GM18868 (cell line): ENCODE measurements at regions not wholly inside any gene's neighbourhood (a gene's known extent, or its start where the extent isn't known, plus 50 kb on each side); places are given as distances from the start of the nearest gene placed in this dataset.
"Not testable (repeated sequence)": the region's sequence is repeated elsewhere in the genome, so short reads cannot be mapped to it uniquely, and the experiment has no call there.

Source experiments
- ATAC-seq: cut with Tn5 transposase; IDR thresholded peaks from one replicate; pipeline ENCODE4 v1.9.1; 2021; ENCODE audit warnings: mild to moderate bottlenecking, moderate library complexity; ENCODE audit not compliant: unreplicated experiment

- no peak for ATAC-seq
Observed at GRCh38 chr1:228846952-228847351, 111.7 kb downstream of the RHOU start.

GRCh38 chr1:228847451-228847850 is 112.2 kb downstream of the RHOU start:
- not testable (repeated sequence) for ATAC-seq

- no peak for ATAC-seq
Observed at GRCh38 chr1:228848406-228848805, 113.1 kb downstream of the RHOU start.

- no peak for ATAC-seq
Observed at GRCh38 chr1:228849011-228849541, 113.8 kb downstream of the RHOU start.

GRCh38 chr1:228850141-228851100 is 115.1 kb downstream of the RHOU start:
- ATAC-seq = no peak

GRCh38 chr1:228851193-228851592 is 115.9 kb downstream of the RHOU start:
- no peak for ATAC-seq

GRCh38 chr1:228851618-228852017 is 116.3 kb downstream of the RHOU start:
- ATAC-seq = no peak

GRCh38 chr1:228852024-228852423 is 116.7 kb downstream of the RHOU start:
- no peak for ATAC-seq

- ATAC-seq = no peak
Observed at GRCh38 chr1:228852511-228853088, 117.3 kb downstream of the RHOU start.

- ATAC-seq = no peak
Observed at GRCh38 chr1:228853191-228853590, 117.9 kb downstream of the RHOU start.

GRCh38 chr1:228853637-228854036 is 118.4 kb downstream of the RHOU start:
- no peak for ATAC-seq

- ATAC-seq = no peak
Observed at GRCh38 chr1:228854907-228855306, 119.6 kb downstream of the RHOU start.

GRCh38 chr1:228857611-228858010 is 122.3 kb downstream of the RHOU start:
- no peak for ATAC-seq

GRCh38 chr1:228860911-228861831 is 125.9 kb downstream of the RHOU start:
- no peak for ATAC-seq

- no peak for ATAC-seq
Observed at GRCh38 chr1:228861832-228862180, 126.5 kb downstream of the RHOU start.

- no peak for ATAC-seq
Observed at GRCh38 chr1:228862542-228863505, 127.5 kb downstream of the RHOU start.

- ATAC-seq = no peak
Observed at GRCh38 chr1:228863776-228864175, 128.5 kb downstream of the RHOU start.

GRCh38 chr1:228865627-228866330 is 130.5 kb downstream of the RHOU start:
- no peak for ATAC-seq

GRCh38 chr1:228866468-228866867 is 131.2 kb downstream of the RHOU start:
- ATAC-seq = no peak
